ENCODE measurements at regions not wholly inside any gene's neighbourhood (a gene's known extent, or its start where the extent isn't known, plus 50 kb on each side); places are given as distances from the start of the nearest gene placed in this dataset.

DNA sequence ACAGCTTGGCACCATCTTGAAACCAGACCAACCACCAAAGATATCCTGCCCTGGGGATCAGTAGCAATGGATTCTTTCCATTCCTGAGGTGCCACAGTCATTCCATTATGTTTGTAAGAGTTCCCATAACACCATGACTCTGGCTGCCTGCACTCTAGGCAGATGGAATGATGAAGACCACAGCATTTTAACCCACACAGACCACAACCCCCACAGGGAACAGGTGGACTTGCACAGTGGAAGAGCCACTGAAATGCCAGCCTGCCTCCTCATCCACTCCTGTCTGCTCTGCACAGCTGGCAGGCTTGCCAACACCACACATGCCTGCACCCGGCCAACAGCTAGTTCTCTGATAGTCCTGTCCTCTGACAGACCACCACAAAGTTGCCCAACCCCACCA lies 2362.2 kb upstream of the AGA start:
- TF ChIP-seq, protein P1, sequence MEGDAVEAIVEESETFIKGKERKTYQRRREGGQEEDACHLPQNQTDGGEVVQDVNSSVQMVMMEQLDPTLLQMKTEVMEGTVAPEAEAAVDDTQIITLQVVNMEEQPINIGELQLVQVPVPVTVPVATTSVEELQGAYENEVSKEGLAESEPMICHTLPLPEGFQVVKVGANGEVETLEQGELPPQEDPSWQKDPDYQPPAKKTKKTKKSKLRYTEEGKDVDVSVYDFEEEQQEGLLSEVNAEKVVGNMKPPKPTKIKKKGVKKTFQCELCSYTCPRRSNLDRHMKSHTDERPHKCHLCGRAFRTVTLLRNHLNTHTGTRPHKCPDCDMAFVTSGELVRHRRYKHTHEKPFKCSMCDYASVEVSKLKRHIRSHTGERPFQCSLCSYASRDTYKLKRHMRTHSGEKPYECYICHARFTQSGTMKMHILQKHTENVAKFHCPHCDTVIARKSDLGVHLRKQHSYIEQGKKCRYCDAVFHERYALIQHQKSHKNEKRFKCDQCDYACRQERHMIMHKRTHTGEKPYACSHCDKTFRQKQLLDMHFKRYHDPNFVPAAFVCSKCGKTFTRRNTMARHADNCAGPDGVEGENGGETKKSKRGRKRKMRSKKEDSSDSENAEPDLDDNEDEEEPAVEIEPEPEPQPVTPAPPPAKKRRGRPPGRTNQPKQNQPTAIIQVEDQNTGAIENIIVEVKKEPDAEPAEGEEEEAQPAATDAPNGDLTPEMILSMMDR (IDR thresholded peaks at IDR 0.05 in 8 of 11, conservative IDR thresholded peaks at IDR 0.05 in 3 of 11), result no peak
- no peak for TF ChIP-seq POLR2AphosphoS5 (IDR thresholded peaks at IDR 0.05)
